AG08396 (cell line): ENCODE measurements at regions not wholly inside any gene's neighbourhood (a gene's known extent, or its start where the extent isn't known, plus 50 kb on each side); places are given as distances from the start of the nearest gene placed in this dataset.

ENCODE experiments used
- DNase-seq: peaks from one replicate; pipeline ENCODE4 v3.0.0; 2012; ENCODE audit warnings: low spot score, mixed read lengths

DNA sequence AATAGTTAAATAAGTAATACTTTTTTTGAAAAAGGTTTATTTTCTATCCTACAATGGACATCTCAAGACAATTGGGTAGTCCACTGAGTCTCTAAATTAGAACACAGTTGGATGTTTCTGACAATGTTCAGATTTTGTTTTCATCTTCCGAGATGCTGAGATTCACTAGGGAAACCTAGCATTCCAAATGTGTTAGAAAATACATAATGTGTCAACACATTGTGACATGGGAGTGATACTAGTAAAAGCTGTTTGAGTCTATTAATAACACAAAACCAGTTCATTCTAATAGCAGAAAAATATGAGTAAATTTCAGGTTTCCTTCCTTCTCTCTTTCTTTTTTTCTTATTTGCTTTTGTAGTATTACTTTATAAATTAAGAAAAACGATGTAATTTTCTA is 68.2 kb upstream of the CDH10 start:
- no peak for DNase-seq

DNA sequence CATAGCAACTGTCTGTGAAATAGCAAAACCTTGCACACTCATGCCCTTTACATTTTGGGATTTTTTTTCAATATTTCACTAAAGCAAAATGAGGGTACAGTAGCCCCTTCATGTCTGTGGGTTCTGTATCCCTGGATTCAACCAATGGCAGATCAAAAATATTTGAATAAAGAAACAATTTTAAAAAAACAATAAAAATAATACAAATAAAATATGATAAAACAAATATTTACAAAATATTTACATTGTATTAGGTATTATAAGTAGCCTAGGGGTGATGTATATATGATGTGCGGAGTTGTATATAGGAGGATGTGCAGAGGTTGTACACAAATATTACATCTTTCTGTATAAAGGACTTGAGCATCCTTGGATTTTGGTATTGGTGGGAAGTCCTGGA is 67.3 kb upstream of the CDH10 start:
- no peak for DNase-seq

GRCh38 chr5:24703934-24704333 is 59.2 kb upstream of the CDH10 start:
- DNase-seq = no peak
